Adrenal gland (tissue), 5 donors: ENCODE measurements at regions not wholly inside any gene's neighbourhood (a gene's known extent, or its start where the extent isn't known, plus 50 kb on each side); places are given as distances from the start of the nearest gene placed in this dataset.

ENCODE experiments used
- POLR2A ChIP-seq, 2 donors: fragments of 450-650 bp; IDR thresholded peaks; one replicate each; pipeline ENCODE4 v1.6.1; 2017; ENCODE audit warnings: antibody characterized with exemption in 2 of 2, mild to moderate bottlenecking in 2 of 2, moderate library complexity in 1 of 2
- TF ChIP-seq, protein P1 (sequence below), 6 experiments: fragments of 450-650 bp in 4 of 6; fragments of 200-600 bp in 2 of 6; sonication (generic) in 1 of 6; IDR thresholded peaks; 1 replicate in 5 of 6; 2 replicates in 1 of 6; pipeline versions ENCODE4 v1.5.1 to v1.8.0; 2016 to 2021; ENCODE audit warnings: antibody characterized with exemption in 6 of 6, mild to moderate bottlenecking in 2 of 6, moderate library complexity in 1 of 6
- donor health status: DM: no; HTN: no; CAD: no.

DNA sequence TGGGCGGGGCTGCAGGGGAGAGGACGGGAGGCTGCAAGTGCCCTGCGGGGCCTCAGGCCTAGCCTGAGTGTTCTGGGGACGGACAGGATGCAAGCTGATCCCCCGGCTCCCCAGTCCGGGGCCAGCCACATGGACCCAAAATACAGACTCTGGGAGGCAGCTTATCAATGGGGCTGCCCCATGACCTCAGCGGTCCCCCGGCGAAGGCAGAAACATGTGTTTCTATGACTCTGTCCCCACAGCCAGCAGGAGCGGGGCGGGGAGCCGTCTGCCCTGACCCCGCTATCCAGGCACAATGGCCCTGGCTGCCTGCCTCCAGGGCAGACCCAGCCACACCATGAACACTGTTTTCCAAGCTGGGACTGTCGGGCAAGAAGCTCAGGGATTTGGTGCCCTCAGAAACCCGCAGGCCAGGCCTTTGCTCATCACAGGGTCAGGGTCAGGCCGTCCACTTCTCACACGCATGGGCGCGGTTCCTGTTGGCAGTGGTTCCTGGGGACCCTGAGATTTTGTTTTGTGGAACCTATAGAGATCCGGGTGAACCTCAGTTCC, 75.0 kb downstream of the RFLNA start:
- TF ChIP-seq, protein P1, sequence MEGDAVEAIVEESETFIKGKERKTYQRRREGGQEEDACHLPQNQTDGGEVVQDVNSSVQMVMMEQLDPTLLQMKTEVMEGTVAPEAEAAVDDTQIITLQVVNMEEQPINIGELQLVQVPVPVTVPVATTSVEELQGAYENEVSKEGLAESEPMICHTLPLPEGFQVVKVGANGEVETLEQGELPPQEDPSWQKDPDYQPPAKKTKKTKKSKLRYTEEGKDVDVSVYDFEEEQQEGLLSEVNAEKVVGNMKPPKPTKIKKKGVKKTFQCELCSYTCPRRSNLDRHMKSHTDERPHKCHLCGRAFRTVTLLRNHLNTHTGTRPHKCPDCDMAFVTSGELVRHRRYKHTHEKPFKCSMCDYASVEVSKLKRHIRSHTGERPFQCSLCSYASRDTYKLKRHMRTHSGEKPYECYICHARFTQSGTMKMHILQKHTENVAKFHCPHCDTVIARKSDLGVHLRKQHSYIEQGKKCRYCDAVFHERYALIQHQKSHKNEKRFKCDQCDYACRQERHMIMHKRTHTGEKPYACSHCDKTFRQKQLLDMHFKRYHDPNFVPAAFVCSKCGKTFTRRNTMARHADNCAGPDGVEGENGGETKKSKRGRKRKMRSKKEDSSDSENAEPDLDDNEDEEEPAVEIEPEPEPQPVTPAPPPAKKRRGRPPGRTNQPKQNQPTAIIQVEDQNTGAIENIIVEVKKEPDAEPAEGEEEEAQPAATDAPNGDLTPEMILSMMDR (IDR thresholded peaks at IDR 0.05): no peak
- TF ChIP-seq POLR2A (IDR thresholded peaks at IDR 0.05): no peak
